ENCODE measurements at regions not wholly inside any gene's neighbourhood (a gene's known extent, or its start where the extent isn't known, plus 50 kb on each side); places are given as distances from the start of the nearest gene placed in this dataset.

GRCh38 chr7:46934198-46934825 is 647.6 kb downstream of the TNS3 start:
- DNase-seq = no peak
- TF ChIP-seq, protein P1, sequence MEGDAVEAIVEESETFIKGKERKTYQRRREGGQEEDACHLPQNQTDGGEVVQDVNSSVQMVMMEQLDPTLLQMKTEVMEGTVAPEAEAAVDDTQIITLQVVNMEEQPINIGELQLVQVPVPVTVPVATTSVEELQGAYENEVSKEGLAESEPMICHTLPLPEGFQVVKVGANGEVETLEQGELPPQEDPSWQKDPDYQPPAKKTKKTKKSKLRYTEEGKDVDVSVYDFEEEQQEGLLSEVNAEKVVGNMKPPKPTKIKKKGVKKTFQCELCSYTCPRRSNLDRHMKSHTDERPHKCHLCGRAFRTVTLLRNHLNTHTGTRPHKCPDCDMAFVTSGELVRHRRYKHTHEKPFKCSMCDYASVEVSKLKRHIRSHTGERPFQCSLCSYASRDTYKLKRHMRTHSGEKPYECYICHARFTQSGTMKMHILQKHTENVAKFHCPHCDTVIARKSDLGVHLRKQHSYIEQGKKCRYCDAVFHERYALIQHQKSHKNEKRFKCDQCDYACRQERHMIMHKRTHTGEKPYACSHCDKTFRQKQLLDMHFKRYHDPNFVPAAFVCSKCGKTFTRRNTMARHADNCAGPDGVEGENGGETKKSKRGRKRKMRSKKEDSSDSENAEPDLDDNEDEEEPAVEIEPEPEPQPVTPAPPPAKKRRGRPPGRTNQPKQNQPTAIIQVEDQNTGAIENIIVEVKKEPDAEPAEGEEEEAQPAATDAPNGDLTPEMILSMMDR (IDR thresholded peaks at IDR 0.05) = no peak
- no peak for TF ChIP-seq POLR2A (IDR thresholded peaks at IDR 0.05)

DNA sequence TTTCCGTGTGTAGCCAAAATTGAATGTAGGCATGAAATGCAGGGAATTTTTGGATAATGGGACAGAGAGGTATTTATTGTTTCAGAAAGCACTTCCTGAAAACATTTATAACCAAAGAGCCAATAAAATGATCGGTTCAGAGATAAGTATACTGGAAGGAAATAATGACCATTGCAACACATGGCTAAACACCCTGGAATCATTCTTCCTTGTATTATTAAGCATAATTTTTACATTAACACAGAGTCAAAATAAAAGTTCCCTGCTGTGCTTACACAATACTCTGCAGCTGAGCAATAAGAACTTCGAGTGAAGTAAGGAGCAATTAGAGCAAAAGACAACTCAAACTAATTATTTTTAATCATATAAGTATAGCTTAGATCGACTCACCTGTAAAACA is 648.3 kb downstream of the TNS3 start:
- H3K27ac ChIP-seq = peak overlapping the region in 2 of 3 donors; percentile 1 to 42
- DNase-seq = no peak
- TF ChIP-seq POLR2A (IDR thresholded peaks at IDR 0.05) = no peak
- no peaks in the 10 kb centered on the region for H3K27me3 ChIP-seq
- peaks cover 26 to 31% of the 10 kb centered on the region in 2 donors for H3K4me1 ChIP-seq
- intact Hi-C loops (cut with DNase I) = no loop called here
- WGBS, 2 donors = 69 to 73% methylated on average over 4 of the region's 4 CpGs
- H3K9me3 ChIP-seq = no peaks in the 10 kb centered on the region
- H3K36me3 ChIP-seq = no peaks in the 10 kb centered on the region
- H3K4me3 ChIP-seq (replicated peaks in 1 of 3) = no peak overlapping the region

More at GRCh38 chr7:46934198-46934825, 647.6 kb downstream of the TNS3 start:
- no peak overlapping the region for H3K4me3 ChIP-seq (replicated peaks in 1 of 3)
- H3K27ac ChIP-seq = no peak overlapping the region
- H3K36me3 ChIP-seq = no peaks in the 10 kb centered on the region
- H3K27me3 ChIP-seq = no peaks in the 10 kb centered on the region
- no peaks in the 10 kb centered on the region for H3K9me3 ChIP-seq
- 78 to 79% methylated on average over 3 of the region's 3 CpGs for WGBS, 2 donors
- intact Hi-C loops (cut with DNase I) = no loop called here
- H3K4me1 ChIP-seq = peaks cover 20 to 23% of the 10 kb centered on the region in 2 donors

DNA sequence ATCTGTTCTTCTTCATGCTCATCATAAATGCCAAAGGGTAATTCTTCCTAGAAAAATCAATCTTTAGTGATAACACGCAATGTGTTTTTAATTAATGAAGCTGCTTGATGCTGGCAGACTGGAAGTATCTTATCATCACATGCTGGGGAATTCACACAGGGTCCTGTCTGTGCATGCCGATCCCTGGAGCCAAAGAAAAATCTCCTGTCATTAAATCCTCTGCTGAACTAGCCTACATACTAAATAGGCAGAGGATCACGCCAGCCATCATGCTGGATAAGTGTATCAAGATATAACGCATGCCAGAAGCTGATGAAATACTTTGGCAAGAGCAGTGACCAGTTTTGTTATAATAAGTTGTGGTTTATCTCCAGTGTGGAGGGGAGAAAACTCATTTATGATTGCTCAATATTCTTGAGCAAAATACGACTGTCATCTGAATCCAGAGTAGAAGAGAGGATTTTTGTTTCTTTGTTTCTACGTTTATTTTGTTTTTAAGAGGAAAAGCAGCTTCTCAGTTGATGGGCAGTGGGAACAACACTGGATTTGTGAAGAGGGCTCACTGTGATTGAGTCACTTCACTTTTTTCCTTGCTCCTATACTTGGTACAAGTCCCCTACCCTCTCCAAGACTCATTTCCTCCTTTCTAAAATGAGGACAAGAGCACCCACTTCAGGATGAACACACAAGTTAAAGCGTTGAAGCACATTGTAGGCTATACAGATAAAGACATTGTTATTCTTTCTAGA is 649.1 kb downstream of the TNS3 start:
- no peaks in the 10 kb centered on the region for H3K9me3 ChIP-seq
- H3K27ac ChIP-seq = peak overlapping the region; percentile 1 to 64 (median 42)
- no peaks in the 10 kb centered on the region for H3K36me3 ChIP-seq
- no peak overlapping the region for H3K4me3 ChIP-seq (replicated peaks in 1 of 3)
- H3K27me3 ChIP-seq = no peaks in the 10 kb centered on the region
- WGBS, 2 donors = 42 to 47% methylated on average over 7 of the region's 7 CpGs
- peaks cover 33 to 38% of the 10 kb centered on the region in 2 donors for H3K4me1 ChIP-seq
- intact Hi-C loops (cut with DNase I) = no loop called here
- DNase-seq = peak; percentile 22 to 26
- TF ChIP-seq POLR2A (IDR thresholded peaks at IDR 0.05) = no peak
- TF ChIP-seq, protein P1 (IDR thresholded peaks at IDR 0.05) = no peak

DNA sequence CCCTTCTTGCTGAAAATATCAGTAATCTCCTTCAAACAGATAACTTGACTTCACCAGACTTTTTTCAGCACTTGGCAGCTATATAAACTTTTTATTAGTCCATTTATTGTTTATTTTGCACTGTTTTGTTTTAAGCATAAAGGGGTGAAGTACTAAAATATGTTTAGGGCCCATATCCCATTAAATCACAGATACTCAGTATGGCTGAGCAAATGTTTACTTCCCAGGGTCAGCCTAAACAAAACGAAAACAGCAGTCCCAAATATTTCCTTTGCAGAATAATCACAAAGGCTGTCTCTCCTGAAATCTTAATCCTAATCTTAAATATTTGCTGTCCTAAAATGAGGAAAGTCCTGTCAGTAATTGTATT is 649.6 kb downstream of the TNS3 start:
- Histone ChIP-seq H3K9me3 (no peaks in the 10 kb centered on the region), H3K27me3 (no peaks in the 10 kb centered on the region), H3K27ac (no peak overlapping the region), H3K4me1 (peaks cover 37 to 42% of the 10 kb centered on the region in 2 donors), H3K36me3 (no peaks in the 10 kb centered on the region), H3K4me3 (replicated peaks in 1 of 3) (no peak overlapping the region)
- intact Hi-C loops (cut with DNase I) = no loop called here
- no peak for DNase-seq
- WGBS, 2 donors = 33 to 73% methylated on average over 1 of the region's 1 CpG
- TF ChIP-seq, protein P1 (IDR thresholded peaks at IDR 0.05) = no peak
- no peak for TF ChIP-seq POLR2A (IDR thresholded peaks at IDR 0.05)

GRCh38 chr7:46930366-46930765 is 651.5 kb downstream of the TNS3 start:
- no peak overlapping the region for H3K27ac ChIP-seq
- peaks cover 38 to 42% of the 10 kb centered on the region in 2 donors for H3K4me1 ChIP-seq
- DNase-seq = peak; percentile 23 to 26
- WGBS, 2 donors = 73 to 90% methylated on average over 3 of the region's 3 CpGs
- intact Hi-C loops (cut with DNase I) = no loop called here
- no peaks in the 10 kb centered on the region for H3K9me3 ChIP-seq
- H3K27me3 ChIP-seq = no peaks in the 10 kb centered on the region
- TF ChIP-seq POLR2A (IDR thresholded peaks at IDR 0.05) = no peak
- TF ChIP-seq, protein P1 (IDR thresholded peaks at IDR 0.05) = no peak
- no peaks in the 10 kb centered on the region for H3K36me3 ChIP-seq
- no peak overlapping the region for H3K4me3 ChIP-seq (replicated peaks in 1 of 3)

Data from thyroid gland (tissue), 4 donors.